HG03159 (cell line): ENCODE measurements at regions not wholly inside any gene's neighbourhood (a gene's known extent, or its start where the extent isn't known, plus 50 kb on each side); places are given as distances from the start of the nearest gene placed in this dataset.

Experiments
- ATAC-seq: cut with Tn5 transposase; IDR thresholded peaks from one replicate; pipeline ENCODE4 v1.9.1; 2021; ENCODE audit warnings: mild to moderate bottlenecking, moderate library complexity; ENCODE audit not compliant: unreplicated experiment

DNA sequence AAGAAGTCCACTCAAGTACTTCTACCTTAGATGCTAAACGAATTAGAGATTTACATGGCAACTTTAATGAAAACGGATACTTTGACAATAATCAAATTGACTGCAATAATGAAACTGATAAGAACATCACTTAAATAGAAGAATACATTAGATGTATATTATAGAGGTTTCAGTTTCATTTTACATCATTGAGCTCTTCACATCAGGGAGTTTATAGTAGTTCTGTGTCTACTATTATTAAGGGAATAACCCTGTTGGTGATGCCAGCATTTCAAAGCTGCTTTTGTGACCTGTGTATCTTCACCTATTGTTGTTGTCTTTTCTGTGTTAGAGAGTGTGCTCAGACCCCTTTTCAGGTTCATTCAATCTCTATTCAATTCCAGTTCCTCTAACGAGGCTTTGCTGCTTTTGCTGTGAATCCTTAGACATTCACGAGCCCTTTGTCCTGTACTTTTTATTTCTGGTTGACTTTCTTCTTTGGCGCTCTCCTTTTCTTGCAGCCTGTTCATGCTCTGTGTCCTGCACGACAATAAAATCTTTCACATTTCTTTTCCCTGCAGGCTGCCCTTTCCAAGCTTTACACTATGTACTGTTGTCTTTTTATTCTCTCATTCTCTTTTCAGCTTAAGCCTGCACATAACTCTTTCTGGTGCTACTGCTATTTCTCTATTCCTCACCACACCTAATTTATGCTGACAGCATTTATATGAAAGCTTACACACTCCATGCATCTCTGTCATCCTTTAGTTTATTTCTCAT, 232.1 kb downstream of the CPE start:
- ATAC-seq: peak; percentile 37

DNA sequence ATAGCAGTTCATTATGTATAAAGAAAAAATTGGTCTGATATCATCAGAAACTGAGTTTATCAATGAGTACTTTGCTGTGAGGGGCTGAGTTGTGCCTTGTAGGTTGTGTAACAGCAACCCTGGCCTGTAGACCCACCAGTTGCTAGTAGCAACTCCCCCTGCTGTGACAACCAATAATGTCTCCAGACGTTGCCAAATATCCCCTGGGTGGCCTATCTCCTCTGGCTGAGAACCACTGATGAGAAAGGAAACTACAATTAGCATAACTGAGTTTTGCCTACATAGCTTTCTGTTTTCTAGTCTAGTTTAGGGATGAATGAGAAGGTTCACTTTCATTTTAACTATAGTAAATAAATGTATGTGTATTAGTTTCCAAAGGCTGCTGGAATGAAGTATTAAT, 234.1 kb downstream of the CPE start:
- ATAC-seq: peak; percentile 92

GRCh38 chr4:165613581-165613980, 234.8 kb downstream of the CPE start:
- no peak for ATAC-seq

DNA sequence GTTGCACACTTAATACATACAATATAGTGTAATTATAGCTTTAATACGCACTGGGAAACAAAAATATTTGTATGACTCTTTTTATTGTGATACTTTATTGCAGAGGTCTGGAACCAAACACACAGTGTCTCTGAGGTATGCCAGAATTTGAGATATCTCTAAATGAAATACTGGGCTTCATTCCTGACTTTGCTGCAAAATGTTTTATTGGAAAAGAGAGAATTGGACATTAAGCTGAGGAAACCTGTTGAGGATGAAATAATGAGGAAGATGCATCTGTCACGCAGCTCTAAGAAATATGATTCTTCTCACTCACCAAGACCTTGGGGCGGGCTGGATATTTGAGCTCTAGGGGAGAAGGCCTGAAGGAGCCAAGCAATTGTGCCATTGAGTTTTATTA, 242.1 kb downstream of the CPE start:
- ATAC-seq: no peak

- no peak for ATAC-seq
Measured at GRCh38 chr4:165621983-165622382, 243.2 kb downstream of the CPE start.

GRCh38 chr4:165625281-165625680, 246.5 kb downstream of the CPE start:
- ATAC-seq: no peak

- no peak for ATAC-seq
Measured at GRCh38 chr4:165626316-165626715, 246.7 kb upstream of the TLL1 start.

GRCh38 chr4:165627128-165627527, 245.9 kb upstream of the TLL1 start:
- no peak for ATAC-seq

GRCh38 chr4:165627548-165627947, 245.5 kb upstream of the TLL1 start:
- no peak for ATAC-seq

DNA sequence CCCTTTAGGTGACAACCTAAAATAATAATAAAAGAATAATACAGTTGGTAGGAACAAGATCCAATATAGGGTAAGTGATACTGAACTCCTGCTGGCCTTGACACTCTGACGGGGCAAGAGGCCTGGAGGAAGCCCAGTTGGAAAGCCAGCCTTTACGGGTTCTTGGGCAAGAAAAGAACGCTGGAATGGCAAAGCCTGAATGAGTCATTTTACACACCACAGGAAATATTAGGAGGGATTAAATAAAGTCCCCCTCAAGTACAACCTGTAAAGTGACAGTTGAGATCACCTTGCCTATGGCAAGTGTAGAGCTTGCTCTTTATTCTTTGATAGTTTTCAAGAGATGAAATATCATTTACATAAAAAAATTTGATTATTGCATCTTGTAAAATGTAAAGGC, 244.5 kb upstream of the TLL1 start:
- ATAC-seq: no peak

DNA sequence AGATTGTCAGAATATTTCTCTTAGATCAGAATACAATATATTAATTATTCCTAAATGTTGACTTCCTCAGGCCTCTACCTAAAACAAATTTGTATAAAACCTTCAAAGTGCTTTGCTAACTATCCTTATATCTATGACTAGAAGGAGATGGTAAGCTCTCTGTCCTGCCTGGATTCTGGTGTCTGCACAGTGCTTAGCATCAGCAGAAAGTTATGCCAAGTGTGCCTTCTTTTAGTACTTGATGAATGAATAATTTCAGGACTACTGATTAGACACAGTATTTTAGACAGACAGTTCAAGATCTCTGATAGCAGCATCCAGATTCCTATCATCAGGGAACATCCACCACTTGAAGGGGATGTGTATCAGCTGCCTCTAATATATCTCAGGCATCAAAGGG, 242.4 kb upstream of the TLL1 start:
- ATAC-seq: no peak

GRCh38 chr4:165631208-165631894, 241.7 kb upstream of the TLL1 start:
- no peak for ATAC-seq

DNA sequence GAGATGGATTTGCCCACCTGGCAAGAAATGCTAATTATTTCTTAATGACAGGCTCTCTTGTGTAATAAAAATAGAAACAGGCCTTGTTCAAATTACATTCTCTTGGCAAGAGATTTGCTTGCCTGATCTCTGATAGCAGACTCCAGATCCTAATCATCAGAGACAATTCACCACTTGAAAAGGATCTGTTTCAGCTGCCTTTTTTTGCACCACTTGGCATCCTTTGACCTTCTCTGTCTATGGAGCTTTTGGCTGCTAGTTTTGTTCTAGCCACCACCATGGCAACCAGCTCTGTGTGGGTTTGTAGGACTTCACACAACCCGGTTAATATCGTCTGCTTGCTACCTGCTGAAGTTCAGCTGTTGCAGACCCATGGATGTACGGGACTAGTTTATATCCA, 241.1 kb upstream of the TLL1 start:
- ATAC-seq: no peak

- ATAC-seq: no peak
Measured at GRCh38 chr4:165634766-165635165, 238.3 kb upstream of the TLL1 start.

DNA sequence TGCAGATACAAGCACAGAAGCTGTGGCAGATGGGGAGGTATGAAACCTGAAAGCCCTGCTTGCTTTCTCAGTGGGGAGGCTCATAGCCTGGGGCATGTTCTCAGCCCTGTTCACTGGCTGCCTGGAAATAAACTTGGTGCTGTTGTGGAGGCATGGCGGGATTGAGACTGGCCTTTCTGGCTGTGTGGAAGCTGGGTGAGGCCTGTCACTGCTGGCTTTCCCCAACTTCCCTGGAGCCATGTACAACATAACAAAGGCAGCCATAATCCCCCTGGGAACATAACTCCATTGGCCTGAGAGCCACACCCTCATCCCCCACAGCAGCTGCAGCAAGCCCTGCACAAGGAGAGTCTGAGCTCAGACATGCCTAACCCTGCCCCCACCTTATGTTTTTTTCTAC, 237.7 kb upstream of the TLL1 start:
- ATAC-seq: no peak

- no peak for ATAC-seq
Measured at GRCh38 chr4:165635951-165636350, 237.1 kb upstream of the TLL1 start.

DNA sequence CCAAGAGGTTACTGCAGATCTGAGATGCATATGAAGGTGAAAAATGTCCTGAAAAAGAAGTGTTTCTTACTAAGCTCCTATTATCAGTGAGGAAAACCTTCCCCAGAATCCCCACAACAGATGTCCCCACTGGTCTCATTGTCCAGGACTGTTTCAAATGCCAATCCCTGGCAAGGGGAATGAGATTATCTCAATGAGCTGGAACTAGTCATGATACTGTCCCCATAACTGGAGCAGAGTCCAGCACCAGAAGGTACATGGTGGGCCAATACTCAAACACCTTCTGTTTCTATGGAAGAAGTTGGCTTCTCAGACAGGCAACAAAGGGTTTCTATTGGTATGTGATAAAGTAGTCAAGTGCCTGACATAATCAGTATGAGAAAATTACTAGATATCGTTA, 221.1 kb upstream of the TLL1 start:
- ATAC-seq: no peak

- no peak for ATAC-seq
Measured at GRCh38 chr4:165654556-165654955, 218.5 kb upstream of the TLL1 start.

DNA sequence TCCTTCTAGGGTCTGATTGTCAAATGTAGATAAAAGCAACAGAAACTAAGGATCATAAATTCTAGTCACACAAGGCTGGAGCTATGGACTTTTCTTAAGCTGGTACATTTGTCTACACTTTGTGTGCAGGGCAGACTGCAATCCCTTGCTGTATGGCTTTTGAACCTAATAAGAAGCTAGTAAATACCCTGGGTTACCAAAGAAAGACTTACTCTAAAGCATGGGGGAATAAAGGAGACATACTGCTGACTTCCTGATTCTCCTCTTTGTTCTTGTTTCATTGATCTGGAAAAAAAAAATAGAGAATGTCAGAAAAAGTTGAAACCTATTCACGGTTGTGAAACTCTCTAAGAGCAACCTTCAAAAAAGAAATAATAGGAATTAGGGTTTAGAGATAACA, 216.6 kb upstream of the TLL1 start:
- no peak for ATAC-seq

DNA sequence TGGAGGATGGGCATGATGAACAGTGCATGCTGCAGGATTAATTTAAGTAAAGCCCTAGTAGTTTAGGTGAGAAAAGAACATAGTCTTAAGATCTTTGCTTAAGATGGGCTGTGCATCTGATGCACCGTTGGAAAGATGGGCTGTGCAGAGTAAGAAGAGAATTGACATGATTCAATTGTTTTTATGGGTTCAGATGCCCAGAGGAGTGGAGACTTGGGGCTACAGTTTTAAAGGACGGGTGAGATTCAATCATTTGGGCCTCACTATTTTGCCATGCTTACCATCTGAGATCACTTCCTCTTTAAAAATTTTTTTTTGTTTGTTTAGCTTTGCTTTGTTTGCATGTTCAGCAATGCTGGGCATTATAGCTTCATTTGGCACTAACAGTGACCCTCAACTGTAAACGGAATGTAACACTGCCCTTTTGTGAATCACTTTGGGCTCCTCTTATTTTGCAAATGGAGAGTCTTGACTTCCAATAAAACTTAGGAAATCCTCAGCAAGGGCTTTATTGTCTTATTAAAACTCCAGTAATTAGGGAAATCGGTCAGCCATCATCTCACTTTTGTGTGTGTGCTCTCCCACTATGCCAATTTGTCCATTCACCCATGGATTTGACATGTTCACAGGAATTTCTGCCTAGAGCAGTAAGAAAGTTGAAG, 216.1 kb upstream of the TLL1 start:
- no peak for ATAC-seq

DNA sequence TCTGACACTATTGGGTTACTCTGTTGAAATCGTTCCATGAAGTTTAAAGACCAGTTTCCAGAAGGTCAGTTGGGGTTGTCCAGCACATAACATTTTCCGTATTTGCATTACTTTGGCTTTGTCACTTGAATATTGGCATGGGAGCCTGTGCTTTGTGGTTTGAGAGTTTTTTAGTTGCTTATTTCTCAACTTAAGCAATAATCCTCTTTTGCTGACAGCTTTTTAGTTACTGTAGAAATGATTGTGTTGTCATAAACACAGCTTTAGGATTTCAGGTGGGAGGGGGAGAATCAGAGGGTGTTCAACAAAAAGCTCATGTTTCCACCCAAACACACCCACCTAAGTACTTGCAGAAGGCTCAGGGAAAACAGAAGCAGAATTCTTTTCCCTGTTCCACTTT, 210.7 kb upstream of the TLL1 start:
- ATAC-seq: no peak

- no peak for ATAC-seq
Measured at GRCh38 chr4:165663411-165663810, 209.6 kb upstream of the TLL1 start.
